PC-9 (cell line): ENCODE measurements at regions not wholly inside any gene's neighbourhood (a gene's known extent, or its start where the extent isn't known, plus 50 kb on each side); places are given as distances from the start of the nearest gene placed in this dataset.

Experiments used
- BruUV-seq: library from RNA; stranded (reverse); fragments of 400-500 nt; replicated peaks from 2 replicates; lab custom pipeline; 2021; lab: Mats Ljungman, UMichigan
- CTCF ChIA-PET: fragments of 300-600 bp; sonication (Branson Sonifier 250); formaldehyde crosslinking; loops from one replicate; lab custom pipeline; 2022; ENCODE audit warnings: antibody characterized with exemption; lab: Charles Lee
- POLR2A ChIA-PET: fragments of 300-600 bp; sonication (Branson Sonifier 250); formaldehyde crosslinking; loops from one replicate; lab custom pipeline; 2022; ENCODE audit warnings: antibody characterized with exemption; ENCODE audit not compliant: unreplicated experiment; lab: Charles Lee
- DNase-seq, 2 experiments: peaks; one replicate each; pipeline versions ENCODE4 v3.0.0 to v3.0.0-alpha.2; 2015 to 2022; ENCODE audit warnings: mixed read lengths in 1 of 2
- H2AFZ ChIP-seq: fragments of 200-600 bp; sonication (generic); 2 replicates; pipeline ENCODE4 v1.8.1; 2017; ENCODE audit warnings: antibody characterized with exemption
- H3F3A ChIP-seq: fragments of 200-600 bp; sonication (generic); 2 replicates; pipeline ENCODE4 v1.8.1; 2017; ENCODE audit warnings: antibody characterized with exemption, mild to moderate bottlenecking, low read depth; ENCODE audit not compliant: insufficient read depth
- H3K27ac ChIP-seq: fragments of 200-600 bp; sonication (generic); 2 replicates; pipeline ENCODE4 v1.6.1; 2016; ENCODE audit warnings: mixed run types
- H3K27me3 ChIP-seq: fragments of 200-600 bp; sonication (generic); 2 replicates; pipeline ENCODE4 v1.6.1; 2016; ENCODE audit warnings: low read depth, mixed run types; ENCODE audit not compliant: insufficient read depth
- H3K36me3 ChIP-seq: fragments of 200-600 bp; sonication (generic); 2 replicates; pipeline ENCODE4 v1.6.1; 2016; ENCODE audit warnings: low read depth, mixed run types
- H3K4me1 ChIP-seq: fragments of 200-600 bp; sonication (generic); replicated peaks from 2 replicates; pipeline ENCODE4 v1.6.1; 2016; ENCODE audit warnings: mixed run types; ENCODE audit not compliant: insufficient read depth
- H3K4me2 ChIP-seq: fragments of 200-600 bp; sonication (generic); 2 replicates; pipeline ENCODE4 v1.6.1; 2017; ENCODE audit warnings: mixed run types
- H3K4me3 ChIP-seq: fragments of 200-600 bp; sonication (generic); 2 replicates; pipeline ENCODE4 v1.6.1; 2016; ENCODE audit warnings: mixed run types
- H3K79me2 ChIP-seq: fragments of 200-600 bp; sonication (generic); 2 replicates; pipeline ENCODE4 v1.6.1; 2017; ENCODE audit warnings: low read depth, mixed run types
- H3K9me2 ChIP-seq: fragments of 200-600 bp; sonication (generic); 2 replicates; pipeline ENCODE4 v1.8.1; 2017; ENCODE audit warnings: mild to moderate bottlenecking; ENCODE audit not compliant: insufficient read depth
- H3K9me3 ChIP-seq: fragments of 200-600 bp; sonication (generic); 2 replicates; pipeline ENCODE4 v1.8.1; 2016; ENCODE audit warnings: low read depth; ENCODE audit not compliant: insufficient read depth
- H4K20me1 ChIP-seq: fragments of 200-600 bp; sonication (generic); 2 replicates; pipeline ENCODE4 v1.8.1; 2017; ENCODE audit not compliant: insufficient read depth
- CTCF ChIP-seq: fragments of 200-600 bp; sonication (generic); conservative IDR thresholded peaks from 2 replicates; pipeline ENCODE4 v1.6.1; 2017; ENCODE audit warnings: mixed run types, antibody characterized with exemption, mild to moderate bottlenecking, moderate library complexity
- EZH2 ChIP-seq: fragments of 200-600 bp; sonication (generic); IDR thresholded peaks from 2 replicates; pipeline ENCODE4 v1.8.0; 2017; ENCODE audit warnings: antibody characterized with exemption, low read depth
- intact Hi-C: fragments of 100-400 bp; cut with micrococcal nuclease; formaldehyde crosslinking; loops from one replicate; pipeline ENCODE4 v1.10.0; 2022; ENCODE audit not compliant: unreplicated experiment

GRCh38 chr5:73300337-73301207 lies 127.6 kb downstream of the TMEM174 start:
- CTCF ChIA-PET, result no interaction called here

GRCh38 chr5:73299665-73300336 lies 126.8 kb downstream of the TMEM174 start:
- no peak overlapping the region for H3K4me3 ChIP-seq
- no peak overlapping the region for H3K4me2 ChIP-seq
- no peak overlapping the region for H2AFZ ChIP-seq

More at GRCh38 chr5:73300337-73301207, 127.6 kb downstream of the TMEM174 start:
- intact Hi-C loops, result loop anchor here (5.0 kb wide), 1 partner anchor 218 kb away; no protein-coding TSS in a partner anchor
- Histone ChIP-seq H4K20me1 (no peaks in the 10 kb centered on the region), H3K27me3 (no peaks in the 10 kb centered on the region), H3K27ac (no peak overlapping the region), H3K4me3 (no peak overlapping the region), H3F3A (no peaks in the 10 kb centered on the region), H2AFZ (no peak overlapping the region), H3K36me3 (no peaks in the 10 kb centered on the region), H3K4me2 (no peak overlapping the region), H3K79me2 (no peaks in the 10 kb centered on the region), H3K9me2 (no peaks in the 10 kb centered on the region), H3K9me3 (no peaks in the 10 kb centered on the region), H3K4me1 (peaks cover 8% of the 10 kb centered on the region; the same call in 1 of the 2 replicates)
- POLR2A ChIA-PET, result no interaction called here
- BruUV-seq, result no TSS peak
- no peak for TF ChIP-seq EZH2
- no peak for DNase-seq

GRCh38 chr5:73298772-73299630 lies 126.0 kb downstream of the TMEM174 start:
- no peaks in the 10 kb centered on the region for H3F3A ChIP-seq
- H3K36me3 ChIP-seq, result no peaks in the 10 kb centered on the region
- BruUV-seq, result no TSS peak
- no peaks in the 10 kb centered on the region for H4K20me1 ChIP-seq
- intact Hi-C loops, result no loop called here
- H3K4me3 ChIP-seq, result no peak overlapping the region
- H3K4me2 ChIP-seq, result no peak overlapping the region
- no peaks in the 10 kb centered on the region for H3K9me2 ChIP-seq
- ChIA-PET POLR2A (no interaction called here), CTCF (no interaction called here)
- H3K4me1 ChIP-seq, result peaks cover 8% of the 10 kb centered on the region; the same call in 1 of the 2 replicates
- no peaks in the 10 kb centered on the region for H3K9me3 ChIP-seq
- no peak for DNase-seq
- H3K27ac ChIP-seq, result no peak overlapping the region
- no peaks in the 10 kb centered on the region for H3K79me2 ChIP-seq
- H2AFZ ChIP-seq, result no peak overlapping the region
- H3K27me3 ChIP-seq, result no peaks in the 10 kb centered on the region
- no peak for TF ChIP-seq EZH2
- no peak for TF ChIP-seq CTCF

More at GRCh38 chr5:73299665-73300336, 126.8 kb downstream of the TMEM174 start:
- intact Hi-C loops, result loop anchor here (5.0 kb wide), 1 partner anchor 218 kb away; no protein-coding TSS in a partner anchor
- no peaks in the 10 kb centered on the region for H3K9me3 ChIP-seq
- no peaks in the 10 kb centered on the region for H4K20me1 ChIP-seq
- H3K27ac ChIP-seq, result no peak overlapping the region
- H3K27me3 ChIP-seq, result no peaks in the 10 kb centered on the region
- BruUV-seq, result no TSS peak
- H3K36me3 ChIP-seq, result no peaks in the 10 kb centered on the region
- CTCF ChIA-PET, result no interaction called here
- POLR2A ChIA-PET, result no interaction called here
- H3K4me1 ChIP-seq, result peaks cover 8% of the 10 kb centered on the region; the same call in 1 of the 2 replicates
- no peaks in the 10 kb centered on the region for H3F3A ChIP-seq
- TF ChIP-seq EZH2, result no peak
- no peak for TF ChIP-seq CTCF
- no peak for DNase-seq
- no peaks in the 10 kb centered on the region for H3K79me2 ChIP-seq
- H3K9me2 ChIP-seq, result no peaks in the 10 kb centered on the region
